Astrocyte (in vitro differentiated cells and primary cell): ENCODE measurements at regions not wholly inside any gene's neighbourhood (a gene's known extent, or its start where the extent isn't known, plus 50 kb on each side); places are given as distances from the start of the nearest gene placed in this dataset.

ENCODE experiments used
- DNase-seq: peaks from one replicate; pipeline ENCODE4 v3.0.0-alpha.2; 2010; ENCODE audit warnings: low read depth
- FAIRE-seq: peaks from 2 replicates; lab custom pipeline; 2011; peaks lifted over from hg19 to GRCh38; lab: Jason Lieb, UNC
- H2AFZ ChIP-seq: 2 replicates; pipeline ENCODE4 v1.6.0; 2012; ENCODE audit warnings: low read depth, low read length, inconsistent platforms
- H3K27ac ChIP-seq: 2 replicates; pipeline ENCODE4 v1.5.1; 2011; ENCODE audit warnings: low read depth, low read length, inconsistent platforms
- H3K27me3 ChIP-seq: 2 replicates; pipeline ENCODE4 v1.6.0; 2011; ENCODE audit warnings: low read length, inconsistent platforms; ENCODE audit not compliant: insufficient read depth
- H3K36me3 ChIP-seq: 2 replicates; pipeline ENCODE4 v1.5.1; 2011; ENCODE audit warnings: low read length, inconsistent platforms; ENCODE audit not compliant: insufficient read depth
- H3K4me1 ChIP-seq: 2 replicates; pipeline ENCODE4 v1.5.1; 2011; ENCODE audit warnings: low read length, inconsistent platforms; ENCODE audit not compliant: insufficient read depth
- H3K4me2 ChIP-seq: 2 replicates; pipeline ENCODE4 v1.6.0; 2012; ENCODE audit warnings: low read length, inconsistent platforms
- H3K4me3 ChIP-seq: 2 replicates; pipeline ENCODE4 v1.5.1; 2011; ENCODE audit warnings: low read depth, mild to moderate bottlenecking, low read length, inconsistent platforms; ENCODE audit not compliant: insufficient read depth
- H3K79me2 ChIP-seq: 2 replicates; pipeline ENCODE4 v1.6.0; 2012; ENCODE audit warnings: mild to moderate bottlenecking, low read length, inconsistent platforms; ENCODE audit not compliant: insufficient read depth
- H3K9ac ChIP-seq: 2 replicates; pipeline ENCODE4 v1.6.0; 2012; ENCODE audit warnings: mild to moderate bottlenecking, low read length, inconsistent platforms
- H3K9me3 ChIP-seq: 2 replicates; pipeline ENCODE4 v1.5.1; 2012; ENCODE audit warnings: low read depth, mild to moderate bottlenecking, low read length, inconsistent platforms; ENCODE audit not compliant: insufficient read depth
- H4K20me1 ChIP-seq: 2 replicates; pipeline ENCODE4 v1.6.0; 2012; ENCODE audit warnings: low read length, inconsistent platforms; ENCODE audit not compliant: insufficient read depth
- H3K27ac Mint-ChIP-seq: one replicate; pipeline ENCODE4 v1.8.0; 2021; ENCODE audit warnings: mild to moderate bottlenecking, mixed read lengths; ENCODE audit not compliant: unreplicated experiment
- H3K27me3 Mint-ChIP-seq: one replicate; pipeline ENCODE4 v1.8.0; 2021; ENCODE audit warnings: low read depth, mixed read lengths; ENCODE audit not compliant: unreplicated experiment
- H3K36me3 Mint-ChIP-seq: one replicate; pipeline ENCODE4 v1.8.0; 2021; ENCODE audit warnings: low read depth, mixed read lengths; ENCODE audit not compliant: unreplicated experiment
- H3K4me1 Mint-ChIP-seq: one replicate; pipeline ENCODE4 v1.8.0; 2021; ENCODE audit warnings: low read depth, mixed read lengths; ENCODE audit not compliant: unreplicated experiment
- H3K4me3 Mint-ChIP-seq: one replicate; pipeline ENCODE4 v1.8.0; 2021; ENCODE audit warnings: mild to moderate bottlenecking, moderate library complexity, mixed read lengths; ENCODE audit not compliant: unreplicated experiment
- H3K9me3 Mint-ChIP-seq: one replicate; pipeline ENCODE4 v1.8.0; 2021; ENCODE audit warnings: mild to moderate bottlenecking, mixed read lengths; ENCODE audit not compliant: unreplicated experiment
- EZH2 ChIP-seq: IDR thresholded peaks from 2 replicates; pipeline ENCODE4 v1.6.1; 2012; ENCODE audit warnings: mild to moderate bottlenecking, low read length, inconsistent platforms; ENCODE audit not compliant: insufficient read depth
- TF ChIP-seq, protein P1 (sequence below): IDR thresholded peaks from 2 replicates; pipeline ENCODE4 v1.5.1; 2011; ENCODE audit warnings: low read depth, mild to moderate bottlenecking, inconsistent platforms, low read length, moderate library complexity; ENCODE audit not compliant: insufficient read depth

DNA sequence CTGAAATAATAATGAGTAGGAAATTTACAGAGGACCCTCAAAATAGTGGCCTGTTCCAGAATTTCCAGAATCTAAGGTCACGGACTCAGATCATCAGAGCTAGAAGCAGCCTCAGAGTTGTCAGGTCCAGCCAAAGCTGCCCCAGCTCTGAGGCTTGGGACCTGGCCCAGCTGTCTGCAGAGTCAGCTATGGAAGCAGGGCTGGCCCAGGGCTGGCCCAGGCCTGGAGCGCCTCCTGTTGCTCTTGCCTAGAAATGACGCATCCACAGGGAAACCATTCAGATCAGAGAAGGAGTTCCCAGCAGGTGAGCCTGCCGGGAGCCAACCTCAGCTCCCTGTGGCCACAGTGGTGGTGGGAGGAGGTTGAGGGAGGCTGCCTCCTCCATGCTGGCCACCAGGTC is 106.7 kb upstream of the ARL4C start:
- no peaks in the 10 kb centered on the region for H3K9me3 Mint-ChIP-seq
- Histone ChIP-seq H3K9me3 (no peaks in the 10 kb centered on the region), H3K27ac (no peak overlapping the region), H3K9ac (no peak overlapping the region), H3K4me3 (no peak overlapping the region), H3K36me3 (no peaks in the 10 kb centered on the region), H3K27me3 (no peaks in the 10 kb centered on the region), H3K4me1 (no peaks in the 10 kb centered on the region), H3K79me2 (no peaks in the 10 kb centered on the region), H4K20me1 (no peaks in the 10 kb centered on the region), H2AFZ (no peak overlapping the region), H3K4me2 (no peak overlapping the region)
- H3K36me3 Mint-ChIP-seq, result no peaks in the 10 kb centered on the region
- no peak overlapping the region for H3K4me3 Mint-ChIP-seq
- H3K4me1 Mint-ChIP-seq, result peaks cover 1% of the 10 kb centered on the region
- DNase-seq (no peak), FAIRE-seq (no peak)
- no peak overlapping the region for H3K27ac Mint-ChIP-seq
- no peak for TF ChIP-seq EZH2
- TF ChIP-seq, protein P1, sequence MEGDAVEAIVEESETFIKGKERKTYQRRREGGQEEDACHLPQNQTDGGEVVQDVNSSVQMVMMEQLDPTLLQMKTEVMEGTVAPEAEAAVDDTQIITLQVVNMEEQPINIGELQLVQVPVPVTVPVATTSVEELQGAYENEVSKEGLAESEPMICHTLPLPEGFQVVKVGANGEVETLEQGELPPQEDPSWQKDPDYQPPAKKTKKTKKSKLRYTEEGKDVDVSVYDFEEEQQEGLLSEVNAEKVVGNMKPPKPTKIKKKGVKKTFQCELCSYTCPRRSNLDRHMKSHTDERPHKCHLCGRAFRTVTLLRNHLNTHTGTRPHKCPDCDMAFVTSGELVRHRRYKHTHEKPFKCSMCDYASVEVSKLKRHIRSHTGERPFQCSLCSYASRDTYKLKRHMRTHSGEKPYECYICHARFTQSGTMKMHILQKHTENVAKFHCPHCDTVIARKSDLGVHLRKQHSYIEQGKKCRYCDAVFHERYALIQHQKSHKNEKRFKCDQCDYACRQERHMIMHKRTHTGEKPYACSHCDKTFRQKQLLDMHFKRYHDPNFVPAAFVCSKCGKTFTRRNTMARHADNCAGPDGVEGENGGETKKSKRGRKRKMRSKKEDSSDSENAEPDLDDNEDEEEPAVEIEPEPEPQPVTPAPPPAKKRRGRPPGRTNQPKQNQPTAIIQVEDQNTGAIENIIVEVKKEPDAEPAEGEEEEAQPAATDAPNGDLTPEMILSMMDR, result no peak
- peaks cover 14% of the 10 kb centered on the region for H3K27me3 Mint-ChIP-seq

DNA sequence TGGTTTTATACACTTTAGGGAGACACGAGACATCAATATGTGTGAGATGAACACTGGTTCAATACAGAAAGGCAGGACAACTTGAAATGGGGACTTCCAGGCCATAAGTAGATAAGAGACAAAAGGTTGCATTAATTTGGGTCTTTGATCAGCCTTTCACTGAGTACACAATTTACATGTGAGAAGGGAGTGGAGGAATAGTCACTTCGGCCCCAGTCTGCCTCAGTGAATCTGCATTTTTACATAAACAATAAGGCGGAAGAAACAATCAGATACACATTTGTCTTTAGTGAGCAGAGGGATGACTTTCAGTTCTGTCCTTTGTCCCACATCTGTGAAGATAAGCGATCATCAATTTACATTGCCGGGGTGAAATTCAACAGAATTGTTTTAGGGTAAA is 104.3 kb upstream of the ARL4C start:
- Mint-ChIP-seq H3K9me3 (peaks cover 6% of the 10 kb centered on the region), H3K4me1 (peaks cover 2% of the 10 kb centered on the region), H3K27ac (no peak overlapping the region), H3K4me3 (no peak overlapping the region), H3K27me3 (peaks cover 14% of the 10 kb centered on the region), H3K36me3 (no peaks in the 10 kb centered on the region)
- Histone ChIP-seq H3K4me2 (no peak overlapping the region), H3K79me2 (no peaks in the 10 kb centered on the region), H3K9me3 (no peaks in the 10 kb centered on the region), H3K4me3 (no peak overlapping the region), H3K27ac (no peak overlapping the region), H3K36me3 (no peaks in the 10 kb centered on the region), H3K4me1 (no peaks in the 10 kb centered on the region), H4K20me1 (no peaks in the 10 kb centered on the region), H2AFZ (no peak overlapping the region), H3K9ac (no peak overlapping the region), H3K27me3 (no peaks in the 10 kb centered on the region)
- DNase-seq (no peak), FAIRE-seq (no peak)
- TF ChIP-seq, protein P1, result no peak
- TF ChIP-seq EZH2, result no peak

DNA sequence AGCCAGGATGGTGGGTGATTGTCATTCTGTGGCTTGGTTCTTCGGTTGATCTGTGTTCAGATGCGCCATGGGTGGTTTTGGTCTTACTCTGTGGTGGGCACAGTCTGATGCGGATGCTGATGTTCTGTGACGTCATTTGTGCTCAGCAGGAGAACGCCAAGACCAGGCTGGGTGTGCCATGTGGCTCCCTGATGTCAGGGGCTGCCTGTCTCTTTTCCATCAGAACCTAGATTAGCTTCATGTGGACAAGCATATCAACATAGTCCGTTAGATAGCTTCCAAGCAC is 100.6 kb upstream of the ARL4C start:
- Mint-ChIP-seq H3K36me3 (no peaks in the 10 kb centered on the region), H3K27me3 (peaks cover 9% of the 10 kb centered on the region), H3K27ac (no peak overlapping the region), H3K4me3 (no peak overlapping the region), H3K9me3 (peaks cover 6% of the 10 kb centered on the region), H3K4me1 (peaks cover 8% of the 10 kb centered on the region)
- no peak overlapping the region for H3K4me3 ChIP-seq
- no peak overlapping the region for H3K4me2 ChIP-seq
- TF ChIP-seq EZH2, result no peak
- TF ChIP-seq, protein P1, result no peak
- H3K27me3 ChIP-seq, result no peaks in the 10 kb centered on the region
- no peaks in the 10 kb centered on the region for H4K20me1 ChIP-seq
- no peaks in the 10 kb centered on the region for H3K36me3 ChIP-seq
- H3K9me3 ChIP-seq, result no peaks in the 10 kb centered on the region
- H3K4me1 ChIP-seq, result no peaks in the 10 kb centered on the region
- H3K27ac ChIP-seq, result no peak overlapping the region
- H3K79me2 ChIP-seq, result no peaks in the 10 kb centered on the region
- FAIRE-seq (no peak), DNase-seq (no peak)
- H2AFZ ChIP-seq, result no peak overlapping the region
- H3K9ac ChIP-seq, result no peak overlapping the region
